ENCODE measurements at regions not wholly inside any gene's neighbourhood (a gene's known extent, or its start where the extent isn't known, plus 50 kb on each side); places are given as distances from the start of the nearest gene placed in this dataset.

DNA sequence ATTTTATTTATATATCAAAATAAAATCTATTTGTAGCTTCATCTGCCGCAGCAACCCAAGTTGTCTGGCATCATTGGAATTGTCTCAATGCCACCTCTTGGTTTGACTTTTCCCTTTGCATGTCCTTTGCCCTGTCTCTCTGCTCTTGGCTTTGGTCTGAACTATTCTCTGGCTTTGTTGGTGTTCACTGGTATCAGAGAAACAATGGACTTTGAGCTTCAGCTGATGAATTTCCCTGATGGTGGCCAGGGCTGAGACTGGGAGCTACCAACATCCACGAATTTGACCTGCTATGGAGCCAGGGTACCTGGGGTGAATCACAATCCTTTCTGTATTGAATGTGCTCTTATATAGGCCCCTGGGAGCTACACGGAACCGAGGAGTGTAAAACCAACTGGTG is 311.7 kb upstream of the KIAA1217 start:
- TF ChIP-seq, protein P1, sequence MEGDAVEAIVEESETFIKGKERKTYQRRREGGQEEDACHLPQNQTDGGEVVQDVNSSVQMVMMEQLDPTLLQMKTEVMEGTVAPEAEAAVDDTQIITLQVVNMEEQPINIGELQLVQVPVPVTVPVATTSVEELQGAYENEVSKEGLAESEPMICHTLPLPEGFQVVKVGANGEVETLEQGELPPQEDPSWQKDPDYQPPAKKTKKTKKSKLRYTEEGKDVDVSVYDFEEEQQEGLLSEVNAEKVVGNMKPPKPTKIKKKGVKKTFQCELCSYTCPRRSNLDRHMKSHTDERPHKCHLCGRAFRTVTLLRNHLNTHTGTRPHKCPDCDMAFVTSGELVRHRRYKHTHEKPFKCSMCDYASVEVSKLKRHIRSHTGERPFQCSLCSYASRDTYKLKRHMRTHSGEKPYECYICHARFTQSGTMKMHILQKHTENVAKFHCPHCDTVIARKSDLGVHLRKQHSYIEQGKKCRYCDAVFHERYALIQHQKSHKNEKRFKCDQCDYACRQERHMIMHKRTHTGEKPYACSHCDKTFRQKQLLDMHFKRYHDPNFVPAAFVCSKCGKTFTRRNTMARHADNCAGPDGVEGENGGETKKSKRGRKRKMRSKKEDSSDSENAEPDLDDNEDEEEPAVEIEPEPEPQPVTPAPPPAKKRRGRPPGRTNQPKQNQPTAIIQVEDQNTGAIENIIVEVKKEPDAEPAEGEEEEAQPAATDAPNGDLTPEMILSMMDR (IDR thresholded peaks at IDR 0.05; ENCODE audit: insufficient read depth, low read depth, low read length) = no peak
- TF ChIP-seq EZH2 (IDR thresholded peaks at IDR 0.05; ENCODE audit: insufficient read depth, low read length) = no peak

Data from astrocyte (in vitro differentiated cells and primary cell).